Parathyroid adenoma (tissue), 2 donors: ENCODE measurements at regions not wholly inside any gene's neighbourhood (a gene's known extent, or its start where the extent isn't known, plus 50 kb on each side); places are given as distances from the start of the nearest gene placed in this dataset.
"Not testable (repeated sequence)": the region's sequence is repeated elsewhere in the genome, so short reads cannot be mapped to it uniquely, and the experiment has no call there.

Experiments
- H2AFZ ChIP-seq: fragments of 300-600 bp; sonication (generic); one replicate; pipeline ENCODE4 v1.7.0; 2017; ENCODE audit warnings: antibody characterized with exemption, mild to moderate bottlenecking
- H3K27ac ChIP-seq: fragments of 300-600 bp; sonication (generic); one replicate; pipeline ENCODE4 v1.7.0; 2017
- H3K27me3 ChIP-seq: fragments of 300-600 bp; sonication (generic); one replicate; pipeline ENCODE4 v1.7.0; 2017; ENCODE audit warnings: low read length; ENCODE audit not compliant: control insufficient read depth, insufficient read depth
- H3K36me3 ChIP-seq: fragments of 300-600 bp; sonication (generic); one replicate; pipeline ENCODE4 v1.7.0; 2017; ENCODE audit warnings: low read length; ENCODE audit not compliant: control insufficient read depth, insufficient read depth
- H3K4me1 ChIP-seq: fragments of 300-600 bp; sonication (generic); one replicate; pipeline ENCODE4 v1.7.0; 2017; ENCODE audit warnings: control low read depth
- H3K4me2 ChIP-seq: fragments of 300-600 bp; sonication (generic); one replicate; pipeline ENCODE4 v1.7.0; 2017; ENCODE audit warnings: low read length
- H3K4me3 ChIP-seq: fragments of 300-600 bp; sonication (generic); one replicate; pipeline ENCODE4 v1.7.0; 2017; ENCODE audit warnings: low read depth, low read length
- H3K79me2 ChIP-seq: fragments of 300-600 bp; sonication (generic); one replicate; pipeline ENCODE4 v1.7.0; 2017; ENCODE audit warnings: control low read depth
- H3K9ac ChIP-seq: fragments of 300-600 bp; sonication (generic); one replicate; pipeline ENCODE4 v1.7.0; 2017; ENCODE audit warnings: mild to moderate bottlenecking
- H3K9me3 ChIP-seq: fragments of 300-600 bp; sonication (generic); one replicate; pipeline ENCODE4 v1.7.0; 2017; ENCODE audit warnings: low read length; ENCODE audit not compliant: control insufficient read depth
- TF ChIP-seq, protein P1 (sequence below): fragments of 300-600 bp; sonication (generic); IDR thresholded peaks from one replicate; pipeline ENCODE4 v1.7.0; 2017; ENCODE audit warnings: antibody characterized with exemption, mild to moderate bottlenecking
- donor health status: primary hyperparathyroidism.

DNA sequence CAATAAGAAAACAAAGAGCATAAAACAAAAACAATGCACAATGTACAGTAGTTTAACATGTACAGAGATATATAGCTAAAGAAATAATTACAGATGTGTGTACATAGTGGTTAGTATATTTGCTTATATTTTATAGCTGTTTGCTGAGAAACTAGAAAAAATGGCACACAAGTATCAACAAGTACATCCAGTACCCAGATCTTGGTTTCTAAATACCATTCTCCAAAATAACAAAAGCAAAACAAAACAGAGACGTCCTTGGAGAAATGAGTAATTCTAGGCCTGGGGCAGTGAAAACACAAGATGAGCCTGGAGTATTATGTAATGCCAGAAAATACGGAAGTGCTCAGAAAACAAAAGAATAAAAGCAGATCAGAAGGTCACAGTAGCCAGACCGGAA, 189.6 kb downstream of the TMEM47 start:
- no peaks in the 10 kb centered on the region for H3K79me2 ChIP-seq
- no peak overlapping the region for H3K9ac ChIP-seq
- no peak overlapping the region for H3K4me2 ChIP-seq
- H3K4me1 ChIP-seq, result no peaks in the 10 kb centered on the region
- H3K36me3 ChIP-seq, result no peaks in the 10 kb centered on the region
- TF ChIP-seq, protein P1, sequence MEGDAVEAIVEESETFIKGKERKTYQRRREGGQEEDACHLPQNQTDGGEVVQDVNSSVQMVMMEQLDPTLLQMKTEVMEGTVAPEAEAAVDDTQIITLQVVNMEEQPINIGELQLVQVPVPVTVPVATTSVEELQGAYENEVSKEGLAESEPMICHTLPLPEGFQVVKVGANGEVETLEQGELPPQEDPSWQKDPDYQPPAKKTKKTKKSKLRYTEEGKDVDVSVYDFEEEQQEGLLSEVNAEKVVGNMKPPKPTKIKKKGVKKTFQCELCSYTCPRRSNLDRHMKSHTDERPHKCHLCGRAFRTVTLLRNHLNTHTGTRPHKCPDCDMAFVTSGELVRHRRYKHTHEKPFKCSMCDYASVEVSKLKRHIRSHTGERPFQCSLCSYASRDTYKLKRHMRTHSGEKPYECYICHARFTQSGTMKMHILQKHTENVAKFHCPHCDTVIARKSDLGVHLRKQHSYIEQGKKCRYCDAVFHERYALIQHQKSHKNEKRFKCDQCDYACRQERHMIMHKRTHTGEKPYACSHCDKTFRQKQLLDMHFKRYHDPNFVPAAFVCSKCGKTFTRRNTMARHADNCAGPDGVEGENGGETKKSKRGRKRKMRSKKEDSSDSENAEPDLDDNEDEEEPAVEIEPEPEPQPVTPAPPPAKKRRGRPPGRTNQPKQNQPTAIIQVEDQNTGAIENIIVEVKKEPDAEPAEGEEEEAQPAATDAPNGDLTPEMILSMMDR, result no peak
- H3K27me3 ChIP-seq, result no peaks in the 10 kb centered on the region
- no peak overlapping the region for H2AFZ ChIP-seq
- no peaks in the 10 kb centered on the region for H3K9me3 ChIP-seq
- H3K4me3 ChIP-seq, result no peak overlapping the region
- no peak overlapping the region for H3K27ac ChIP-seq

DNA sequence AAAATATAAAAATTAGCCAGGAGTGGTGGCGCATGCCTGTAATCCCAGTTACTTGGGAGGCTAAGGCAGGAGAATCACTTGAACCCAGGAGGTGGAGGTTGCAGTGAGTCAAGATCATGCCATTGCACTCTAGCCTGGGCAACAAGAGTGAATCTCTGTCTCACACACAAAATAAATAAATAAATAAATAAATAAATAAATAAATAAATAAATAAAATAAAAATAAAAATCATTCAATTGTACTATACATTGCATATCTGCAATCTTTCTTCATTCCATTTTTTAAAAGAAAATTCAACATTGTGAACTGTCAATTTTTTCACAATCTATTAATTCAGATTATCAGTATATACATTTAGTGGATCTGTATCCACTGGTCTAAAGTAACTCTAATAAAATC, 193.9 kb downstream of the TMEM47 start:
- H3K27me3 ChIP-seq, H3K4me2 ChIP-seq, H3K9ac ChIP-seq, H3K79me2 ChIP-seq, H3K36me3 ChIP-seq, H3K4me1 ChIP-seq, H3K9me3 ChIP-seq, H3K27ac ChIP-seq, H3K4me3 ChIP-seq, H2AFZ ChIP-seq: not testable (repeated sequence)

DNA sequence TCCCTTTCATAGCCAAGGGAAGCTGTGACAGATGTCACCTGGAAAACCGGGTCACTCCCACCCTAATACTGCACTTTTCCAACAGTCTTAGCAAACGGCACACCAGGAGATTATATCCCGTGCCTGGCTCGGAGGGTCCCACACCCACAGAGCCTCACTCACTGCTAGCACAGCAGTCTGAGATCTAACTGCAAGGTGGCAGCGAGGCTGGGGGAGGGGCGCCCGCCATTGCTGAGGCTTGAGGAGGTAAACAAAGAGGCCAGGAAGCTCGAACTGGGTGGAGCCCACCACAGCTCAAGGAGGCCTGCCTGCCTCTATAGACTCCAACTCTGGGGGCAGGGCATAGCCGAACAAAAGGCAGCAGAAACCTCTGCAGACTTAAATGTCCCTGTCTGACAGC, 199.2 kb downstream of the TMEM47 start:
- not testable (repeated sequence) for H3K27me3 ChIP-seq, H3K9me3 ChIP-seq, H3K4me3 ChIP-seq, H3K4me2 ChIP-seq, H3K4me1 ChIP-seq, H3K79me2 ChIP-seq, H3K36me3 ChIP-seq, H3K9ac ChIP-seq, H3K27ac ChIP-seq, H2AFZ ChIP-seq

DNA sequence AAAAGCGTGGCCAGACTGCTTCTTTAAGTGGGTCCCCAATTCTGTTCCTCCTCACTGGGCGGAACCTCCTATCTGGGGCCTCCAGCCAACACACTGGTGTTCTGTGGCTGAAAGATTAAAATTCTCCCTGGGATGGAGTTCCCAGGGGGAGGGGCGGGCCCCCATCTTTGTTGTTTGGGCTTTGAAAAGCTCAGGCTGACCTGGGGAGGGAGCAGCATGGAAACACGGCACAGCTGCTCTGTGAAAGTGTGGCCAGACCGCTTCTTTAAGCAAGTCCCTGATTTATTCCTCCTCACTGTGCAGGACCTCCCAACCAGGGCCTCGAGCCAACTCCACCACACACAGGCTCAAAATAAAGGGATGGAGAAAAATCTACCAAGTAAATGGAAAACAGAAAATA, 219.5 kb downstream of the TMEM47 start:
- Histone ChIP-seq H3K79me2 (no peaks in the 10 kb centered on the region), H3K27me3 (no peaks in the 10 kb centered on the region), H3K27ac (no peak overlapping the region), H3K4me1 (no peaks in the 10 kb centered on the region), H3K4me3 (no peak overlapping the region), H2AFZ (no peak overlapping the region), H3K4me2 (no peak overlapping the region), H3K9ac (no peak overlapping the region), H3K36me3 (no peaks in the 10 kb centered on the region), H3K9me3 (no peaks in the 10 kb centered on the region)
- TF ChIP-seq, protein P1, result no peak

DNA sequence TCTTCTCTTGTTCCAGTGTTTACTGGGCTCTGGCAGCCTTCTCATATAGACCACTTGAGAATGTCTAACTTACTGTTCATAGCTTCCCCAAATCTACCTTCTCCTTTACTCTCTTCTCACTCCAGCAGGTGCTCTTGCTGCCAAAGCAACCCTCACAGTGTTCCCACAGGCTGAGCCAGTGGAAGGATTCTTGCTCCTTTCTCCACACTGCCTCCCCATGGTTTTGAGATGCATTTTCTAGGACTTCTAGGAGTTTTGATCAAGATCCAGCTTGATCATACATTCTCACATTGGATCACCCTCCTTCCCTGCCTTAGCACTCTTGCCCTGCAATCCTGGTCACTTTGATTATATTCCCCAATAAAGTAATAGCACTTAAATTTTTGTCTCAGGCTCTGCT, 230.8 kb downstream of the TMEM47 start:
- Histone ChIP-seq H3K27me3 (no peaks in the 10 kb centered on the region), H3K9ac (no peak overlapping the region), H3K9me3 (no peaks in the 10 kb centered on the region), H3K4me3 (no peak overlapping the region), H2AFZ (no peak overlapping the region), H3K27ac (no peak overlapping the region), H3K4me1 (no peaks in the 10 kb centered on the region), H3K36me3 (no peaks in the 10 kb centered on the region), H3K79me2 (no peaks in the 10 kb centered on the region), H3K4me2 (no peak overlapping the region)
- TF ChIP-seq, protein P1, result no peak

DNA sequence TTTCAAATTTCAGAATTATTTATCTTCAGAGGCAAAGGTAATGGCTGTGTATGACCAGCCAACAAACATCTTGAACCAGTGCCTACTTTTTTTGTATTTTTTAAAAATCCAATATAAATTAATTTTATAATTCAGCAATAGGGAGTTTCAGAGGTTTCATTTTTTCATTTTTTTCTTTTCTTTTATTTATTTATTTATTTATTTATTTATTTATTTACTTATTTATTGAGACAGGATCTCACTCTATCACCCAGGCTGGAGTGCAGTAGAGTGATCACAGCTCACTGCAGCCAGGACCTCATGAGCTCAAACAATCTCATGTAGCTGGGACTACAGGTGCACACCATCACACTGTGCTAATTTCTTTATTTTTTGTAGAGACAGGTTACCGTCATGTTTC, 250.5 kb downstream of the TMEM47 start:
- H3K9ac ChIP-seq, result no peak overlapping the region
- no peak overlapping the region for H2AFZ ChIP-seq
- no peaks in the 10 kb centered on the region for H3K9me3 ChIP-seq
- TF ChIP-seq, protein P1, result no peak
- H3K4me1 ChIP-seq, result no peaks in the 10 kb centered on the region
- no peak overlapping the region for H3K27ac ChIP-seq
- H3K36me3 ChIP-seq, result no peaks in the 10 kb centered on the region
- no peak overlapping the region for H3K4me2 ChIP-seq
- H3K4me3 ChIP-seq, result no peak overlapping the region
- H3K27me3 ChIP-seq, result no peaks in the 10 kb centered on the region
- H3K79me2 ChIP-seq, result no peaks in the 10 kb centered on the region
